ENCODE measurements at regions not wholly inside any gene's neighbourhood (a gene's known extent, or its start where the extent isn't known, plus 50 kb on each side); places are given as distances from the start of the nearest gene placed in this dataset.
"Not testable (repeated sequence)": the region's sequence is repeated elsewhere in the genome, so short reads cannot be mapped to it uniquely, and the experiment has no call there.

DNA sequence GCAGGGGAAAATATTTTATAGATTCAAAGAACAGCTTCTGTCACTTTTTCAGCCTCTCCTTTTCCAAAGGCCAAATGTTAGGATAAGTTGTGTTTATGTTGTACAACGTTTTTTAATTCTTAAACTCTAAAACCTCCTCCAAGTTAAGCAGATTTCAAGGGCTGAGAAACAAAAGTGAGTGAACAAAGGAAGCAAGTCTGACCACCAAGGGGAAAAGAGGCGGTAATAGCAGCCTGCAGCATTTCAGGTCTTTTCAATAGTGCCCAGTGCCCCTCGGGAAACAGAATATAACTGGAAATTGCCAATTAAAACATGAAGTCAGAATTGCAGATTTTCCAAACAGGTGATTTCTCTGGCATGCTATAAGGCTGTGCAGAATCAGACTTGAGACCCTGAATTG, 510.0 kb upstream of the HTR2C start:
- no peak overlapping the region for H3K4me3 ChIP-seq (ENCODE audit: low read depth, low read length)
- in situ Hi-C loops (cut with HindIII; ENCODE audit: low sequenced_read_pairs) = no loop called here
- no peak for DNase-seq (ENCODE audit: low read depth, low spot score)
- TF ChIP-seq, protein P1, sequence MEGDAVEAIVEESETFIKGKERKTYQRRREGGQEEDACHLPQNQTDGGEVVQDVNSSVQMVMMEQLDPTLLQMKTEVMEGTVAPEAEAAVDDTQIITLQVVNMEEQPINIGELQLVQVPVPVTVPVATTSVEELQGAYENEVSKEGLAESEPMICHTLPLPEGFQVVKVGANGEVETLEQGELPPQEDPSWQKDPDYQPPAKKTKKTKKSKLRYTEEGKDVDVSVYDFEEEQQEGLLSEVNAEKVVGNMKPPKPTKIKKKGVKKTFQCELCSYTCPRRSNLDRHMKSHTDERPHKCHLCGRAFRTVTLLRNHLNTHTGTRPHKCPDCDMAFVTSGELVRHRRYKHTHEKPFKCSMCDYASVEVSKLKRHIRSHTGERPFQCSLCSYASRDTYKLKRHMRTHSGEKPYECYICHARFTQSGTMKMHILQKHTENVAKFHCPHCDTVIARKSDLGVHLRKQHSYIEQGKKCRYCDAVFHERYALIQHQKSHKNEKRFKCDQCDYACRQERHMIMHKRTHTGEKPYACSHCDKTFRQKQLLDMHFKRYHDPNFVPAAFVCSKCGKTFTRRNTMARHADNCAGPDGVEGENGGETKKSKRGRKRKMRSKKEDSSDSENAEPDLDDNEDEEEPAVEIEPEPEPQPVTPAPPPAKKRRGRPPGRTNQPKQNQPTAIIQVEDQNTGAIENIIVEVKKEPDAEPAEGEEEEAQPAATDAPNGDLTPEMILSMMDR (IDR thresholded peaks at IDR 0.05; ENCODE audit: low read depth, low read length) = no peak

GRCh38 chrX:114071412-114071811, 512.5 kb upstream of the HTR2C start:
- TF ChIP-seq, protein P1 (IDR thresholded peaks at IDR 0.05; ENCODE audit: low read depth, low read length) = no peak
- in situ Hi-C loops (cut with HindIII; ENCODE audit: low sequenced_read_pairs) = no loop called here
- no peak for DNase-seq (ENCODE audit: low read depth, low spot score)
- H3K4me3 ChIP-seq (ENCODE audit: low read depth, low read length) = no peak overlapping the region

- no peak for DNase-seq (ENCODE audit: low read depth, low spot score)
- TF ChIP-seq, protein P1 (IDR thresholded peaks at IDR 0.05; ENCODE audit: low read depth, low read length) = no peak
- in situ Hi-C loops (cut with HindIII; ENCODE audit: low sequenced_read_pairs) = no loop called here
- H3K4me3 ChIP-seq (ENCODE audit: low read depth, low read length) = no peak overlapping the region
Observed at GRCh38 chrX:114065577-114066223, 518.2 kb upstream of the HTR2C start.

- H3K4me3 ChIP-seq (ENCODE audit: low read depth, low read length) = no peak overlapping the region
- no peak for DNase-seq (ENCODE audit: low read depth, low spot score)
- in situ Hi-C loops (cut with HindIII; ENCODE audit: low sequenced_read_pairs) = no loop called here
- TF ChIP-seq, protein P1 (IDR thresholded peaks at IDR 0.05; ENCODE audit: low read depth, low read length) = no peak
Observed at GRCh38 chrX:114061226-114061625, 522.7 kb upstream of the HTR2C start.

DNA sequence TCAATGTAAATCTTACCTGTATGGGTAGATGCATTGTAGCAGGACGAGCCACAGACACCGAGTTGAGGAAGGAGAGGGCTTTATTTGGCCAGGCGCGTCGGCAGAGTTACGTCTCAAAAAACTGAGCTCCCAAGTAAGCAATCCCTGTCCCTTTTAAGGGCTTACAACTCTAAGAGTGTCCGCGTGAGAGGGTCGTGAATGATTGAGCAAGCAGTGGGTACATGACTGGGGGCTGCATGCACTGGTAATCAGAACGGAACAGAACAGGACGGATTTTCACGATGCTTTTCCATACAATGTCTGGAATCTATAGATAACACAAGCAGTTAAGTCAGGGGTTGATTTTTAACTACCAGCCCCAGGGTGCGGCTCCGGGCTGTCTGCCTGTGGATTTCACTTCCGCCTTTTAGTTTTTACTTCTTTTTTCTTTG, 524.9 kb upstream of the HTR2C start:
- DNase-seq (ENCODE audit: low read depth, low spot score) = no peak
- no peak overlapping the region for H3K4me3 ChIP-seq (ENCODE audit: low read depth, low read length)
- in situ Hi-C loops (cut with HindIII; ENCODE audit: low sequenced_read_pairs) = no loop called here
- TF ChIP-seq, protein P1 (IDR thresholded peaks at IDR 0.05; ENCODE audit: low read depth, low read length) = no peak

- H3K4me3 ChIP-seq (ENCODE audit: low read depth, low read length); in situ Hi-C loops (cut with HindIII; ENCODE audit: low sequenced_read_pairs); DNase-seq (ENCODE audit: low read depth, low spot score): not testable (repeated sequence)
Observed at GRCh38 chrX:114057422-114057821, 526.5 kb upstream of the HTR2C start.

- H3K4me3 ChIP-seq (ENCODE audit: low read depth, low read length) = no peak overlapping the region
- no peak for DNase-seq (ENCODE audit: low read depth, low spot score)
- TF ChIP-seq, protein P1 (IDR thresholded peaks at IDR 0.05; ENCODE audit: low read depth, low read length) = no peak
- in situ Hi-C loops (cut with HindIII; ENCODE audit: low sequenced_read_pairs) = no loop called here
Observed at GRCh38 chrX:114051667-114052315, 532.1 kb upstream of the HTR2C start.
